UCSD-AML1 (cell line): ENCODE measurements at regions not wholly inside any gene's neighbourhood (a gene's known extent, or its start where the extent isn't known, plus 50 kb on each side); places are given as distances from the start of the nearest gene placed in this dataset.

Source experiments
- DNase-seq: peaks from one replicate; lab custom pipeline; 2025; ENCODE audit not compliant: unreplicated experiment; lab: John Stamatoyannopoulos, UW

DNA sequence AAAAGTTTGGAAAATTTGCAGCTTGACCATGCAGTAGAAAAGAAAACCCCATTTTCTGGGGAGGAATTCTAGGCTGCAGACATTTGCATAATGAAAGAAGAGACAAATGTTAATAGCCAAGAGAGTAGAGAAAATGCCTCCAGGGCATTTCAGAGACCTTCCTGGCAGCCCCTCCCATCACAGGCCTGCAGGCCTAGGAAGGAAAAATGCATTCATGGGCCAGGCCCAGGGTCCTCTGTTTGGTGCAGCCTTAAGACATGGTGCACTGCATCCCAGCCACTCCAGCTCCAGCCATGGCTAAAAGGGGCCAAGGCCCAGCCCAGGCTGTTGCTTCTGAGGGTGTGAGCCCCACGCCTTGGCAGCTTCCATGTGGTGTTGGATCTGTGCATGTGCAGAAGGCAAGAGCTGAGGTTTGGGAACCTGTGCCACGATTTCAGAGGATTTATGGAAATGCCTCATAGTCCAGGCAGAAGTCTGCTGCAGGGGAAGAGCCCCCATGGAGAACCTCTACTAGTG lies 75.0 kb upstream of the OR13F1 start:
- no peak for DNase-seq

GRCh38 chr9:104435059-104435458 lies 69.0 kb upstream of the OR13F1 start:
- DNase-seq, result no peak

DNA sequence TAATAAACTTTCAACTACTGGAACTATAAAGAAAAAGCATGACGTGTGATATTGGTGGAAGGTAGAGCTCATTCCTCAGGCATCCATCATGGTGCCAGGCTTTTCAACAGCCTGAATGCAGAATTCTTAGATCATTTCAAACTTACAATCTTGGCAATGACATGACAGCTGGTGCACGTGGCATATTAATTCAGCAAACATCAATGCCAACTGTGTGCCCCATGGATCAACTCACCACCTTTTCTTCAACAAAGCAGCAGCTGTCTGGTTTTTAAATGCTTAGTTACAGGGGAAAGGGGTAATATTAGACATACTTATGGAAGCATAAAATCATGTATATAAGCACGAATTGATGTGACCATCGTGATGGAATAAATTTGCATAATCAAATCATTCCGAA lies 56.0 kb upstream of the OR13F1 start:
- no peak for DNase-seq
